ENCODE measurements at regions not wholly inside any gene's neighbourhood (a gene's known extent, or its start where the extent isn't known, plus 50 kb on each side); places are given as distances from the start of the nearest gene placed in this dataset.
A peak's percentile ranks its signal among the peaks of the same experiment; 100 is the strongest.

DNA sequence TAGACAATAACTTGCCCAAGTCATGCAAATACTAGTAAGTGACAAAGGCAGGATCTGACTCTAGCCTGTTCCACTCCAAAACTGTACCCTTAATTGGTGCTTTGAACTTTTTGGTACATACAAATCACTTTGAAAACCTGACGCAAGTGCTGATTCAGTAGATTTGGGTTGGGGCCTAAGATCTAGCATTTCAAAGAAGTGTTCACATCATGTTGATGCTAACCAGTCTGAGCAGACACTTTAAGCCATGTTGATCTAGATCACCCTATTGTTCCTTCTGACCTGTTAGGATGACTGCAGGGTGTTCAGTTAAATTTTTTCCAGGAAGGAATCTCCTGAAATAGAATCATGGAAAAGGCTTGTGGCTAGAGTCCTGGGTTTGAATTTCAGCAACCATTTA, 57.7 kb upstream of the CPEB4 start:
- no peak for DNase-seq (ENCODE audit: low spot score)

DNA sequence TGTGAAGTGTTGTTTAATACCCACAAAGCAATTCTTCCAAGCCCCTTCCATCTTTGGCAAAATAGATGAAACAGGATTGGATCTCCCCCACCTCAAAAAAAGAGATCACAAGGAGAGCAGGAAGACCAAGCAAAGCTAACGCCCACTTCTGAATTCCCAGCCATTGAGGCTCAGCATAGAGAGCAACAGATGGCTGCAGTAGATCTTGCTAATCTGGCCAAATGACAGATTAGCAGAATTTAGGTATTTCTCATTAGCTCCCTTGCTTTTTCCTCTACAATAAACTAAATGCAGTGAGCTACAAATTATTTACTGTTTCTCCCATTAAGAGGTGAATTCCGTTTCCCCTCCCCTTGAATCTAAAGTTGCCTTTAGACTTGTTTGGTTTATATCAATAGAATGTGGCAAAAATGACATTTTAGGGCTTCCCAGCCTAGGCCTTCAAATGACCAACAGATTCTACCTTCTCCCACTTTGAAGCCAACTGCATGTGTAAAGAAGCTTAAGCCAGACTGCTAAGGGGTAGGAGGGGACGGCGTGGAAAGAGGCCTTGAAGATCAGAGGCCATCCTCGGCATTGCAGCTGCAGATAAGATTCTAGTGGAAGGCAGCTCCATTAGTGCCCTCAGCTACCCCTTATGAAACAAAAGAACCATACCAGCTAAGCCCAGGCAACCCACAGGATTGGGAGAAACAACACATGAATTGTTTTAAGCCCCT, 56.8 kb upstream of the CPEB4 start:
- no peak for DNase-seq (ENCODE audit: low spot score)

DNA sequence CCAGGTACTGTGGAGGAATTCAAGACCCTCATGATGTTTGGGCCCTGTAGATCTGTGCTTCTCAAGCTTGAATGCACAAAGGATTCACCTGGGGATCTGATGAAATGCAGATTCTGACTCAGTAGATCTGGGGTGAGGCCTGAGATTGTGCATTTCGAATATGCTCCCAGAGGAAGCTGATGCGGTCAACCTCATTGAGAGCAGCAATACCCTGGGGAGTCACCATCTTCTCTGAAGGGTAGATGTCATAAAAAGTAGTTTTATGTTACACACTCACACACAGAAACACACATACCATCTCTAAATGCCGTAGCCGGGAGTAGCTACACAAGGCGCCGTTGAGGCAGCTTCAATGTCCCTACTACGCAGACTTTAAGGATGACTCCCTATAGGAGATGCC, 55.8 kb upstream of the CPEB4 start:
- no peak for DNase-seq (ENCODE audit: low spot score)

DNA sequence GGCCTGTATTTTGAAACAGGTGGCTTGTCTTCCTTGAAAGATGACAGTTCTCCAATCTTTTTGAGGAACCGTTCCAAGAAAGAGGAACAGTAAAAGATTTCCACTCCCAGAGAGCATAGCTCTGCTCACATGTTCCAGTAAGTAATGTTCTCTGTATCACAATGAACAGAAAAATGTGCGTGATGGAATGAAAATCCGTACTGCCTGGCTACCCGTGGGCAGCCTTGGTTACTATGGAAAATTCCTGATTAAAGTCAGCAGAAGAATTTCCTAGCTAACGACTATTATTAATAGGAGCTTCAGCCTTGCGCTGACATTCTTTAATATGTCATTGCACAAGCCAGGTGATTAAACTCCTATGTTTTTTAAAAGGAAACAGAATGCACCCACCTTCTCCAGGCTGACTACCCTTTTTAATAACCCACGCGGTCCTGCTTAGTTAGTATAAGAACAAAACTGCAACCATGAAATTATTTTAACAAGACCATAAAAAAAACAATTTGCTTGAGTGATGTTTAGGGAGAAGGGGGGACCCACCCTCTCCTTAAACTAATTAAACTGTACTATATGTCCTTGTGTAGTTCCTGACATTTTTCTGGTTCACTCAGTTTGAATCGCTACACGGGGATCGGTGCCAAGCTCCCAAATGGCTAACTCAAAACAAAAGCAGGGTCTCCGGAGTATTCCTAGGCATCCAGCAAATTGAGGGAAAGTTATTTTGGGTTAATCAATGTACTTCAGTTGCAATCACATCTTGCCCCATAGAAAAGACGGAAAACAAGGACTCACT, 54.8 kb upstream of the CPEB4 start:
- DNase-seq (ENCODE audit: low spot score): peak; percentile 58

DNA sequence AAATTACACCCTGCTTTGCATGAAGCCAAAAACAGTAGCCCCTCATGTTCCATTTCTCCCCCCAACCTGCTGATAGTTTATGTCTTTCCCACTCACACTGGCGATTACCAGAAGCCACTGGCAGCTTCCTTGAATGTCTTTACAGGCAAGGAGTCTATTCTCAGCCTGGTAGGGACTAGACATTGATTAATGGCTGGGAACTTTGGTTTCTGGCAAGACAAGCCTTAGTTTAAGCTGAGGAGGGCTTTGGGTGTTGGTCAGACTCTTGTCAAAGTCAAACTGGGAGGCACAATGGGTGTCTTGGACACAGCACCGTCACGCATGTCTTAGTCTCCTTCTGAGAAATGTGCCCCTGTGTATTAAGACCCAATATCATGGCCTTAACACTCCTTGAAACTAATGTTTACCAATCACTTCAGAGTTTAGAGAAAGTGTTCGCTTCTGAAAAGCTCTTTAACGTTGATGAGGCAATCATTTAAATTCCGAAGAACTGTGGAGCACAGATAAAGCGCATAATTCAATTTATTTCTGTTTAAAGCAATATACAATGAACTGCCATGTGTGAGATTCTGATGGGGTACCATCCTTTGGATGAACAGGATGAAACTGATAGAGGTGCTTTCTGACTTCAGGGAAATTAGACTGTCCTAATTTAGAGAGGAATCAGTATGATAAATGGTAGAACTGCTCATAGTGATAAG, 53.9 kb upstream of the CPEB4 start:
- no peak for DNase-seq (ENCODE audit: low spot score)

DNA sequence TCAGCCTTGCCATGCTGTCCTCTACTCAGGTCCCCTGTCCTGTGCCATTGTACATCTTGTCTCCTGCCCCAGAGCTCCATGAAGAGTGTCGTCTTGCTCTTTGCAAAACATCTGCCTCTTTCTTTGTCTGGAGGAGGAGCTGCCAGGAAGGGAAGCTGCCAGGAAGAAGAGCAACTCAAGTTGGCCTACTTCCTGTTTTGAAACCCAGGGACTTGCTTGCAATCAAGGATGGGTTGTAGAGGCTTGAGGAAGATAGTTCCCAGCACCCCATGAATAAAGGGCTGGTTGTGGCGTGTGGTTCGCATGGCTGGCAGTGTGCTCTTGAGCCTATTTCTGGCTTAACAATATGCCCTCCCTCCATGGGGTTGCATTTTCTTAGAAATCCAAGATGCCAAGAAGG, 53.0 kb upstream of the CPEB4 start:
- peak; percentile 52 for DNase-seq (ENCODE audit: low spot score)

DNA sequence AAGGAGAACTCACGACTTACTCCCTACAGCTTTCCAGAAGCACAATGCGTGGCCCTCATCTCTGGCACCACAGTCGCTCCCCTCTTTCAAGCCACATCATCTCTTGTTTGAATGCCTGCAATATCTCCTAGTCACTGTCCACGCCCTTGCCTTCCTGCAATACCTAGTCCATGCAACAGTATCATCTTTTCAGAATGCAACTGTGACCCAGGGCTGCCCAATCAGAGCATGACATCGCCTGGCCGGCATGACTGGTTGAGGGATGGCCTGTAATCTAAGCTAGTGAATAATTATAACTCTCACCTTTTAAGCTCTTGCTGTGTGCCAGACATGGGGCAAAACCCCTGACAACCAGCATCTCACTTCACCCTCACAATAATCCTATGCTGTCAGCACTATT, 52.5 kb upstream of the CPEB4 start:
- DNase-seq (ENCODE audit: low spot score): no peak

DNA sequence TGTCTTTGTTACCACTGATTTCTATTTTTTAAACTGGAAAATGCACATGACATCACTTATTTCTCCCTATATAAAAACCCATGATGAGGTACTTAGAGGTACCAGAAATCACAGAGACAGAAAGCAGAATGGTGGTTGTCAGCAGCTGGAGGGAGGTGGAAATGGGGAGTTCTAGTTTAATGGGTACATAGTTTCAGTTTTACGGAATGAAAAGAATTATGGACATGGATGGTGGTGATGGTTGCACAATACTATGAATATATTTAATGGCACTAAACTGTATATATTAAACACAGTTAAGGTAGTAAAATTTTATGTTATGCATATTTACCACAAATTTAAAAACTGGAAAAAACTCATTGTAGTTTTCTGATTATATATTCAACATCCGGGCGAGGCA, 50.5 kb upstream of the CPEB4 start:
- DNase-seq (ENCODE audit: low spot score): no peak
